PC-9 (cell line): ENCODE measurements at regions not wholly inside any gene's neighbourhood (a gene's known extent, or its start where the extent isn't known, plus 50 kb on each side); places are given as distances from the start of the nearest gene placed in this dataset.

Experiments used
- BruUV-seq: library from RNA; stranded (reverse); fragments of 400-500 nt; replicated peaks from 2 replicates; lab custom pipeline; 2021; lab: Mats Ljungman, UMichigan
- CTCF ChIA-PET: fragments of 300-600 bp; sonication (Branson Sonifier 250); formaldehyde crosslinking; loops from one replicate; lab custom pipeline; 2022; ENCODE audit warnings: antibody characterized with exemption; lab: Charles Lee
- POLR2A ChIA-PET: fragments of 300-600 bp; sonication (Branson Sonifier 250); formaldehyde crosslinking; loops from one replicate; lab custom pipeline; 2022; ENCODE audit warnings: antibody characterized with exemption; ENCODE audit not compliant: unreplicated experiment; lab: Charles Lee
- DNase-seq, 2 experiments: peaks; one replicate each; pipeline versions ENCODE4 v3.0.0 to v3.0.0-alpha.2; 2015 to 2022; ENCODE audit warnings: mixed read lengths in 1 of 2
- H2AFZ ChIP-seq: fragments of 200-600 bp; sonication (generic); 2 replicates; pipeline ENCODE4 v1.8.1; 2017; ENCODE audit warnings: antibody characterized with exemption
- H3F3A ChIP-seq: fragments of 200-600 bp; sonication (generic); 2 replicates; pipeline ENCODE4 v1.8.1; 2017; ENCODE audit warnings: antibody characterized with exemption, mild to moderate bottlenecking, low read depth; ENCODE audit not compliant: insufficient read depth
- H3K27ac ChIP-seq: fragments of 200-600 bp; sonication (generic); 2 replicates; pipeline ENCODE4 v1.6.1; 2016; ENCODE audit warnings: mixed run types
- H3K27me3 ChIP-seq: fragments of 200-600 bp; sonication (generic); 2 replicates; pipeline ENCODE4 v1.6.1; 2016; ENCODE audit warnings: low read depth, mixed run types; ENCODE audit not compliant: insufficient read depth
- H3K36me3 ChIP-seq: fragments of 200-600 bp; sonication (generic); 2 replicates; pipeline ENCODE4 v1.6.1; 2016; ENCODE audit warnings: low read depth, mixed run types
- H3K4me1 ChIP-seq: fragments of 200-600 bp; sonication (generic); replicated peaks from 2 replicates; pipeline ENCODE4 v1.6.1; 2016; ENCODE audit warnings: mixed run types; ENCODE audit not compliant: insufficient read depth
- H3K4me2 ChIP-seq: fragments of 200-600 bp; sonication (generic); 2 replicates; pipeline ENCODE4 v1.6.1; 2017; ENCODE audit warnings: mixed run types
- H3K4me3 ChIP-seq: fragments of 200-600 bp; sonication (generic); 2 replicates; pipeline ENCODE4 v1.6.1; 2016; ENCODE audit warnings: mixed run types
- H3K79me2 ChIP-seq: fragments of 200-600 bp; sonication (generic); 2 replicates; pipeline ENCODE4 v1.6.1; 2017; ENCODE audit warnings: low read depth, mixed run types
- H3K9me2 ChIP-seq: fragments of 200-600 bp; sonication (generic); 2 replicates; pipeline ENCODE4 v1.8.1; 2017; ENCODE audit warnings: mild to moderate bottlenecking; ENCODE audit not compliant: insufficient read depth
- H3K9me3 ChIP-seq: fragments of 200-600 bp; sonication (generic); 2 replicates; pipeline ENCODE4 v1.8.1; 2016; ENCODE audit warnings: low read depth; ENCODE audit not compliant: insufficient read depth
- H4K20me1 ChIP-seq: fragments of 200-600 bp; sonication (generic); 2 replicates; pipeline ENCODE4 v1.8.1; 2017; ENCODE audit not compliant: insufficient read depth
- CTCF ChIP-seq: fragments of 200-600 bp; sonication (generic); conservative IDR thresholded peaks from 2 replicates; pipeline ENCODE4 v1.6.1; 2017; ENCODE audit warnings: mixed run types, antibody characterized with exemption, mild to moderate bottlenecking, moderate library complexity
- EZH2 ChIP-seq: fragments of 200-600 bp; sonication (generic); IDR thresholded peaks from 2 replicates; pipeline ENCODE4 v1.8.0; 2017; ENCODE audit warnings: antibody characterized with exemption, low read depth
- intact Hi-C: fragments of 100-400 bp; cut with micrococcal nuclease; formaldehyde crosslinking; loops from one replicate; pipeline ENCODE4 v1.10.0; 2022; ENCODE audit not compliant: unreplicated experiment

GRCh38 chr12:32997471-32997870, 100.9 kb upstream of the PKP2 start:
- CTCF ChIA-PET, result no interaction called here
- TF ChIP-seq CTCF (no peak), EZH2 (no peak)

GRCh38 chr12:32995623-32996022, 99.0 kb upstream of the PKP2 start:
- no peak for DNase-seq
- no TSS peak for BruUV-seq
- CTCF ChIA-PET, result no interaction called here

More at GRCh38 chr12:32997471-32997870, 100.9 kb upstream of the PKP2 start:
- H3K9me2 ChIP-seq, result no peaks in the 10 kb centered on the region
- no peaks in the 10 kb centered on the region for H3F3A ChIP-seq
- H3K4me3 ChIP-seq, result no peak overlapping the region
- no peaks in the 10 kb centered on the region for H3K9me3 ChIP-seq
- no peak overlapping the region for H2AFZ ChIP-seq
- intact Hi-C loops, result no loop called here
- DNase-seq, result no peak
- H3K4me2 ChIP-seq, result no peak overlapping the region
- no peaks in the 10 kb centered on the region for H3K36me3 ChIP-seq
- POLR2A ChIA-PET, result no interaction called here
- no peak overlapping the region for H3K27ac ChIP-seq
- no peaks in the 10 kb centered on the region for H3K4me1 ChIP-seq
- no peaks in the 10 kb centered on the region for H3K79me2 ChIP-seq
- BruUV-seq, result no TSS peak
- H3K27me3 ChIP-seq, result no peaks in the 10 kb centered on the region
- H4K20me1 ChIP-seq, result no peaks in the 10 kb centered on the region

GRCh38 chr12:32993404-32993803, 96.8 kb upstream of the PKP2 start:
- Histone ChIP-seq H3K27me3 (no peaks in the 10 kb centered on the region), H4K20me1 (no peaks in the 10 kb centered on the region), H3F3A (peaks cover 5% of the 10 kb centered on the region; the same call in 1 of the 2 replicates), H3K79me2 (no peaks in the 10 kb centered on the region), H3K4me1 (peaks cover 21% of the 10 kb centered on the region), H3K4me3 (no peak overlapping the region), H3K27ac (no peak overlapping the region), H2AFZ (no peak overlapping the region), H3K9me3 (no peaks in the 10 kb centered on the region), H3K36me3 (no peaks in the 10 kb centered on the region), H3K4me2 (no peak overlapping the region), H3K9me2 (no peaks in the 10 kb centered on the region)
- TF ChIP-seq EZH2, result no peak
- no peak for TF ChIP-seq CTCF
- ChIA-PET POLR2A (no interaction called here), CTCF (no interaction called here)
- BruUV-seq, result no TSS peak
- no peak for DNase-seq
- intact Hi-C loops, result no loop called here

More at GRCh38 chr12:32995623-32996022, 99.0 kb upstream of the PKP2 start:
- H3K36me3 ChIP-seq, result no peaks in the 10 kb centered on the region
- no peaks in the 10 kb centered on the region for H3K79me2 ChIP-seq
- H3K9me2 ChIP-seq, result no peaks in the 10 kb centered on the region
- POLR2A ChIA-PET, result interaction anchor here (0.6 kb wide), 1 partner anchor 43 kb away, joined by 8 read pairs; no protein-coding TSS in a partner anchor
- TF ChIP-seq CTCF (no peak), EZH2 (no peak)
- no peaks in the 10 kb centered on the region for H3K27me3 ChIP-seq
- H3K4me2 ChIP-seq, result no peak overlapping the region
- intact Hi-C loops, result no loop called here
- no peaks in the 10 kb centered on the region for H3K9me3 ChIP-seq
- H3K27ac ChIP-seq, result no peak overlapping the region
- no peak overlapping the region for H3K4me3 ChIP-seq
- no peak overlapping the region for H2AFZ ChIP-seq
- H3F3A ChIP-seq, result no peaks in the 10 kb centered on the region
- H3K4me1 ChIP-seq, result no peaks in the 10 kb centered on the region
- H4K20me1 ChIP-seq, result no peaks in the 10 kb centered on the region
